HepG2 (cell line): ENCODE measurements at regions not wholly inside any gene's neighbourhood (a gene's known extent, or its start where the extent isn't known, plus 50 kb on each side); places are given as distances from the start of the nearest gene placed in this dataset.

Experiments
- AKNA ChIP-seq: sonication (generic); formaldehyde crosslinking; IDR thresholded peaks from 2 replicates; pipeline ENCODE4 v1.4.0; 2020; ENCODE audit warnings: missing genetic modification reagents, borderline replicate concordance
- ATAD3A ChIP-seq: sonication (generic); formaldehyde crosslinking; IDR thresholded peaks from 2 replicates; pipeline ENCODE4 v1.4.0; 2020; ENCODE audit warnings: missing genetic modification reagents
- CTCF ChIP-seq: sonication (generic); formaldehyde crosslinking; IDR thresholded peaks from 2 replicates; pipeline ENCODE4 v1.5.0; 2020; ENCODE audit warnings: mild to moderate bottlenecking, missing genetic modification reagents, moderate library complexity
- HDAC6 ChIP-seq: fragments of 200-600 bp; sonication (generic); IDR thresholded peaks from 2 replicates; pipeline ENCODE4 v1.7.0; 2017; ENCODE audit warnings: mild to moderate bottlenecking, antibody characterized with exemption, low read length, low read depth
- NCOA1 ChIP-seq: sonication (generic); formaldehyde crosslinking; IDR thresholded peaks from 2 replicates; pipeline ENCODE4 v1.9.0; 2021; ENCODE audit warnings: missing genetic modification reagents
- POLR2A ChIP-seq, 2 experiments: IDR thresholded peaks; 2 replicates each; pipeline ENCODE4 v1.6.1; 2011; ENCODE audit warnings: low read depth in 2 of 2, low read length in 2 of 2, mild to moderate bottlenecking in 1 of 2, moderate library complexity in 1 of 2; ENCODE audit not compliant: insufficient read depth in 1 of 2
- RFX1 ChIP-seq: fragments of 450-650 bp; IDR thresholded peaks from 2 replicates; pipeline ENCODE4 v1.6.1; 2017
- SALL1 ChIP-seq: sonication (generic); formaldehyde crosslinking; IDR thresholded peaks from 2 replicates; pipeline ENCODE4 v1.8.0; 2022; ENCODE audit warnings: mild to moderate bottlenecking, missing genetic modification reagents
- SSRP1 ChIP-seq: IDR thresholded peaks from 2 replicates; pipeline ENCODE4 v1.6.1; 2016; ENCODE audit warnings: control low read depth
- STAT6 ChIP-seq: sonication (generic); formaldehyde crosslinking; IDR thresholded peaks from 2 replicates; pipeline ENCODE4 v1.4.0; 2020; ENCODE audit warnings: missing genetic modification reagents, mild to moderate bottlenecking, borderline replicate concordance
- ZBTB1 ChIP-seq: sonication (generic); formaldehyde crosslinking; IDR thresholded peaks from 2 replicates; pipeline ENCODE4 v1.4.0; 2020; ENCODE audit warnings: missing genetic modification reagents, borderline replicate concordance
- ZHX1 ChIP-seq: sonication (generic); formaldehyde crosslinking; IDR thresholded peaks from 2 replicates; pipeline ENCODE4 v1.8.1; 2022; ENCODE audit warnings: low read depth, mild to moderate bottlenecking, missing genetic modification reagents
- ZNF274 ChIP-seq: sonication (generic); formaldehyde crosslinking; IDR thresholded peaks from 2 replicates; pipeline ENCODE4 v1.5.1; 2020; ENCODE audit warnings: mild to moderate bottlenecking, missing genetic modification reagents

GRCh38 chr10:124175701-124176348 lies 82.4 kb upstream of the CHST15 start:
- TF ChIP-seq CTCF (CRISPR knock-in tag) (no peak), SALL1 (no peak), POLR2A (IDR thresholded peaks at IDR 0.05; ENCODE audit: insufficient read depth in 1 of 2, low read depth in 2 of 2, low read length in 2 of 2) (no peak), ZNF274 (no peak), AKNA (CRISPR knock-in tag) (no peak), HDAC6 (no peak), NCOA1 (CRISPR knock-in tag) (no peak), SSRP1 (CRISPR knock-in tag) (no peak), RFX1 (no peak), ZHX1 (CRISPR knock-in tag) (no peak), ZBTB1 (CRISPR knock-in tag) (no peak), STAT6 (CRISPR knock-in tag) (no peak), ATAD3A (CRISPR knock-in tag) (no peak)
